NOMO-1 treated with dmso at 0.1 percent for 144 hours (cell line): ENCODE measurements at regions not wholly inside any gene's neighbourhood (a gene's known extent, or its start where the extent isn't known, plus 50 kb on each side); places are given as distances from the start of the nearest gene placed in this dataset.

ENCODE experiments used
- DNase-seq: peaks from one replicate; lab custom pipeline; 2025; ENCODE audit not compliant: unreplicated experiment; lab: John Stamatoyannopoulos, UW

DNA sequence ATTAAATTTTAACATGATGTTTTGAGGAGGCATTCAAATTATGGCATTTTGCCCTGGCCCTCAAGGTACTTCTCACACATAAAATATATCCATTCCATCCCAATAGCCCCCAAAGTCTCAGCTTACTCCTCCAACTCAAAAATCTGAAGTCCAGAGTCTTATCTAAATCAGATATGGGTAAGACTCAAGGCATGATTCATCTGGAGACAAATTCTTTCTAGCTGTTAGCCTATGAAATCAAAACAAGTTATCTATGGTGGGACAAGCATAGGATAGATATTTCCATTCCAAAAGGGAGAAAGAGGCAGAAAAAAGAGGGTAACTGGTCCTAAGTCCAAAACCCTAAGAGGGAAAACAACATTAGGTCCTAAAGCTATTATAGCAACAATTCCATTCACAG lies 408.4 kb downstream of the ZNF608 start:
- no peak for DNase-seq

DNA sequence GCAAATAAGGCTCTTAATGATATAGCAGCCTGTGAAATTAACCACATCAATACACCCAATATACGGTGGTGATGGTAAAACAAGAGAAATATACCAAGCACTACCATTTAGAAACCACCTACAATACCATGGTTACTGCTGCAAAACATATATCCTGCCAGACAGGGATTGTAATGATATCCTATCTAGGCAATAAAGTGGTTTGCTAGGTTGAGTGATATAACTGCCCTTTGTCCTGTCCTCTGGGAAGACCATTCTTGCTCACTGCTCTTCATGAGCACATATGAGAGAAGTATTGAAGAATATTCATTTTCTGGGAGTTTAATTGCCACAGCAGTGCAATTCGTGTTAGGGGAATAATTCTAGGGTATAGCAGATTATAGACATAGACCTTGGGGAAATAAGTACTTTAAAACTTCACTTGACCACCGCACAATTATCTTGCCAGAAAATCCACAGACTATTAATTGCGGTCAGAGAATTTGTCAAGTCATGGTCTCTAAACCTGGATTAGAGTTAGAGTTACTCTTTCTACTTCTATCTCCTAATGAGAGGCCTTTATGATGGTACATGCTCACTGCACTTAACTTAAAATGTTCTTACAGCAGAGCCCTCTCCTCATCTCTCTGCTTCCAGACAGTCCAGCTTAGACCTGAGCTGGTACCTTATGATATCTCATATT lies 413.0 kb downstream of the ZNF608 start:
- no peak for DNase-seq

DNA sequence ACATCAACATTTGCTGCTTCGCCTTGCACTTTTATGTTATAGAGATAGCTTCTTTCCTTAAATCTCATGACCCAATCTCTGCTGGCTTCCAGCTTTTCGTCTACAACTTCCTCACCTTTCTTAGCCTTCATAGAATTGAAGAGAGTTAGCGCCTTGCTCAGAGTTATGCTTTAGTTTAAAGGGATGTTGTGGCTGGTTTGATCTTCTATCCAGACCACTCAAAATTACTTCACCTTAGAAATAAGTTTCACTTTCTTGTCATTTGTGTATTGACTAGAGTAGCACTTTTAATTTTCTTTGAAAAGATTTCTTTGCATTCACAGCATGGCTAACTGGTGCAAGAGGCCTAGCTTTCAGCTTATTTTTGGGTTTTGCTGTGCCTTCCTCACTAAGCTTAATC lies 414.2 kb downstream of the ZNF608 start:
- DNase-seq, result no peak

DNA sequence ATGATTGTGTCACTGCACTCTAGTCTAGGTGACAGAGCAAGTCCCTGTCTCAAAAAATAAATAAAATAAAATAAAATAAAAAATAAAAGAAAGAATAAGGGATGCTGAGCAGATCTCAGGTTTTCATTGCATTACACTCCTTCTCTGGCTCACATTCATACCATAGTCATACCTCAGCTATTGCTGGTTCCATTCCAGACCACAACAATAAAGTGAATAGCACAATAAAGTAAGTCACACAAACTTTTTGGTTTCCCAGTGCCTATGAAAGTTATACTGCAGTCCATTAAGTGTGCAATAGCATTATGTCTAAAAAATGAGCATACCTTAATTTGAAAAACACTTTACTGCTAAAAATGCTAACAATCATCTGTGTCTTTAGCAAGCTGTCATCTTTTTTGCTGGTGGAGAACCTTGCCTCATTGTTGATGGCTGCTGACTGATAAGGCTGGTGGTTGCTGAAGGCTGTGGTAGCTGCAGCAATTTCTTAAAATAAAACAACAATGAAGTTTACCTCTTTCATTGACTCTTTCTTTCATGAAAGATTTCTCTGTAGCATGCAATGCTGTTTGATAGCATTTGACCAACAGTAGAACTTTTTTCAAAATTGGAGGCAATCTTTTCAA lies 415.7 kb downstream of the ZNF608 start:
- no peak for DNase-seq

DNA sequence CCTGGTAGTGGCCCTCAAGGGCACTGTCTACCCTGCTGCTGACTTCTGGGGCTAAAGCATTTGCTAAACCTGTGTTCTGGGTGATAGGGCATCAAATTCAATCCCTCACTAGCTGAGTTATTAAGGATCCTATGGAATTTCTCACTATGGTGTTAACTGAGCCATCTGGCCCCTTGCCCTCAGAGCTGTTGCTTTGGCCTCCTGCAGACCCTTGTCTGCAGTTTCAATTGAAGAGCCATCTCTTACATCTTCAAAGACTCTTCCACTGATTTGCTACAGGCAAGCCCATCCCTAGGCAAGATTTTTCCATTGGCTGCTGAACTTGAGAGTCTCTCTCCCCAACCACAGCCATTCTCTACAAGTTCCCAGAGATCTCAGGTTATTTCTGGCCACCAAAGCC lies 418.2 kb downstream of the ZNF608 start:
- no peak for DNase-seq

DNA sequence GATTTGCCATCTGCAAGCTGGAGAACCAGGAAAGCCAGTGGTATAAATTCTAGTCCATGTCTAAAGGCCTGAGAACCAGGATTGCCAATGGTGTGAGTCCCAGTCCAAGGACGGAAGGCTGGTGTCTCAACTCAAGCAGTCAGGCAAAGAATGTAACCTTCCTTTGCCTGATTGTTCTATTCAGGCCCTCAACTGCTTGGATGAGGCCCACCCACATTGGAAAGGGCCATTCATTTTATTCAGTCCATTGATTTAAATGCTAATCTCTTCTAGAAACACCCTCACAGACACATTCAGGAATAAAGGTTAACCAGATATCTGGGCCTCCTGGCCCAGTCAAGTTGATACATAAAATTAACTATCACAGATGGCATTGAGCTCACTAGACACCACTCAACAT lies 427.8 kb downstream of the ZNF608 start:
- DNase-seq, result no peak

DNA sequence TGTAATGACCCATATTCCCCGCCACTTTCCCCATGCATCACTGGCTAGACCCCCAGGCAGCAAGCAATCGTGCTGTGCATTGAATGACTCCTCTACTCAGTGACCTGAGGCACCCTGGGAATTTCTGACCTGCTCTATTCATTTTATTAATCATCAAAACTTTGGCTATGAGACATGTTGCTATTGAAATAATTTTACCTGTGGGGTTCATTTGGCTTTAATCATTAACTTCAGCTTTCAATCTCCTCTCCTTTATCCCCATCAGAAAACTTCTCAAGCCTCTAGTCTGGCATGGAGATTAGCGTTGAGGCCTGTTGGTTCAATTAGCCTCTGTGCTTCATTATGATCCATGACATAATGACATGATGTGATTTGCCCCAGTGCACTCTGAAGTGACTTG lies 429.0 kb downstream of the ZNF608 start:
- no peak for DNase-seq

DNA sequence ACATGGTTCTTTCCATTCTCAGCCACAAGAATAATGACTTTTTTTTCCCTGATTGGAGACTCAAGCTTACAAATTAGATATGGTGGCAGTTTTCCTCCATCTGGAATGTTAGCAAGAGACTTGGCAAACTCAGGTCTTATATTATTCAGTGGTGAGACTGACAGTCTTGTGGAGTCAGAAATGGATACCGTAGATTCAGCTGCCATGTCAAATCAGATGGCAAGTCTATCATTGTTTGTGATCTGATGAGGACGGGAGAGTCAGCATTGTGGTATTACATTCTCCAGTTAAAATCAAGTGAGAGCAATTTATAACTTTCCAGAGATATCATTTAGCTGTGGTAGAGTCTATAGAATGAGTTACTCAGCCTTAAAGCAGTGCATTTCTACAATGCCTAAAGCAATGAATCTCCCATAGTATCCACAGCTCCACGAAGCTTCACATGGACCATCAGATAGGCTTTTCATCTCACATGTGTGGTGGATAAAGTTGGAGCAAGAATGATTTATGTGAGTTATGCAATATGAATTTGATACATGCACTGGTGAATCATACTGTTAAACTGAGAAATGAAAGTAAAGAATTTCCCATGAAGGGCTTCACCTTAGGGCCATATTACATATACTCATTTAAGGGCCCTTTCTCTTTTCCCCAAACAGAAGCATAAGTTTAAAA lies 430.6 kb downstream of the ZNF608 start:
- DNase-seq, result no peak

DNA sequence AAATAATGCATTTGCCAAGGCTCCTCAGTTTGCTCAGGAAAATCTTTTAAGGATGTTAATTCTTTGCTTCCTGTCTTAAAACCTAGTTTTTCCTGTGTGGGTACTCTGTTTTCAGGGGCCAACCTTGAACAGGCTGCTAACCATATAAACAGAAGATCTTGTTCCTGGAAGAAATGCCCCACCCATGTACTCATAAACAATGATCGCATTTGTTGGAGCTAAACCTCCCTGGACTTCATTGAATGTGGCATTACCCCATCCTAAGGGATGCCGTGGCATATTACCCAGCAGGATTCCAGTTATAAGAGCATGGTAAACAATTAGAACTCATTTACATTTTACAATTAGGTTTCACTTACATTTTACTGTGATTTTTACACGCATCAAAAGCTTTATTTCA lies 436.0 kb downstream of the ZNF608 start:
- DNase-seq, result no peak

DNA sequence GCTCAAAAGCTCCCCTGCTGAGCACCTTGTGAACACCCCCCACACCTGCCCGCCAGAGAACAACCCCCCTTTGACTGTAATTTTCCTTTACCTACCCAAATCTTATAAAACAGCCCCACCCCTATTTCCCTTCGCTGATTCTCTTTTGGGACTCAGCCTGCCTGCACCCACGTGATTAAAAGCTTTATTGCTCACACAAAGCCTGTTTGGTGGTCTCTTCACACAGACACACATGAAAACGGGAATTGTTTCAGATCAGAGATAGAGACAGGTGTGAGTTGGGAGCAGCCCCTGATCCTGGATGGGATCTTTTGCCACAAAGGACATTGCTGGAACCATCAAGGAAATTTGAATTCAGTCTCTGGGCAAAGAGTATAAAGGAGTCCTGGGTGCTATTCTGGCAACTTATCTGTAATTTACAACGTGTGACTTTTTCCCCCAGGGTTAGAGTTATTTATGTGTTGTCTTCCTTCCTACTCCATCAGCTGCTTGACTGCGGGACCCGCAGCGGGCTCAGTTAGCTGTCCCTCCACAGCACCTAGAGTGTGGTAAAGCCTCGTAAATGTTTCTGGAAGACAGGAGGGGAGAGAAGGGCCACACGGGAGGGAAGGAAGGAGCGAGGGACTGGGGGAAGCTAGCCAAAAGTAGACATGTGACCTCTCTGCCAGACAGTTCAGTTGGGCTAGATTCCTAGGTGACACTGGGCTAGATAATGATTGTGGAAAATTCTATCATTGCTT lies 437.0 kb downstream of the ZNF608 start:
- DNase-seq, result no peak

DNA sequence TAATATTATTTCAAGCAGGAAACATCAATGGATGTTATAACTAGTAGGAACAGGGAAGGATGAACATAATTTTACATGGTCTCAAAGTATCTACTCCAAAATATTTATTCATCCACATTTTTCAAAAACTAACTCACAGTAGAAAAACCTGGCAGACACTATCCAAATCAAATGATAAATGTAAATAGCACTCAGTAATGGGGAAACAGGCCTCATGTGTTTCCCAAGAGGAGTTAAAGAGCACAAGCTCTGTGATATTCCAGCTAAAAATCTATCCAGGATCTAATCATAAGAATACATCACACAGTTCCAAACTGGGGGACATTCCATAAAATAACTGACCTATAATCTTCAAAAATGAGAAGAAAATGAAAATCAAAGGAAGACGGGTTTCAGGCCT lies 443.1 kb downstream of the ZNF608 start:
- DNase-seq, result no peak

DNA sequence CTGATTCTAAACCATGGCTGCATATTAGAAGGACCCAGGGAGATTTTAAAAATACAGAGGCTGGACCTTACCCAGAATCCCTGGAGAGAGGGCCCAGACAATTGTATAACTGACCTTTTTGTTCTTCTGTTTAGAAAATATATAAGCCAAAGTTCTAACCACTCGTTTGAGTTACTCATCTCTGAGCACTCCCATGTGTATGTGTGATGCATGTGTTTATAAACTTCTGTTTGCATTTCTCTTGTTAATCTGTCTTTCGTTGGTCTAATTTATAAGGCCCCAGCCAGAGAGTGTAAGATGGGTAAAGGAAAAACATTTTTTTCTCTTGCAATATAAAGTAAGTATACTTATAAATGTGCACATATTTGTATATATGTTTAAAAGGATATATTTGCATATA lies 443.9 kb downstream of the ZNF608 start:
- no peak for DNase-seq

DNA sequence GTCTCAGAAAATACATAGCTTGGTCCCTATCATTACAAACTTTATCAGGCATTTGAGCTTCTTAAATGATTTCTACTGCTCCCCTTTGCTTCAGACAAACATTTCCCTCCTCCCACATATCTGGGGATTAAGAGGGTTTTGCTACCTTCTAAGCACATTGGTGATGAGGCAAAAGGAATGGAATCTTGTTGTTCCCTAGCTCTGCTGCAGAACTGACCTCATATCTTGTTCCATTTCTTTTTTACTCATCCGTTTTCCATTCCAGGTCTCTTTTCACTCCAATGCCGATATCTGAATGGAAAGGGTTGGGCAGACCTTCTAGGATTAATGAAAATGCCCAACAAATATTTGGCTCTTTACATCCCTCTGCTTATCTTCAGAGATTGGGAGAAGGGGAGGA lies 444.6 kb downstream of the ZNF608 start:
- DNase-seq, result no peak

DNA sequence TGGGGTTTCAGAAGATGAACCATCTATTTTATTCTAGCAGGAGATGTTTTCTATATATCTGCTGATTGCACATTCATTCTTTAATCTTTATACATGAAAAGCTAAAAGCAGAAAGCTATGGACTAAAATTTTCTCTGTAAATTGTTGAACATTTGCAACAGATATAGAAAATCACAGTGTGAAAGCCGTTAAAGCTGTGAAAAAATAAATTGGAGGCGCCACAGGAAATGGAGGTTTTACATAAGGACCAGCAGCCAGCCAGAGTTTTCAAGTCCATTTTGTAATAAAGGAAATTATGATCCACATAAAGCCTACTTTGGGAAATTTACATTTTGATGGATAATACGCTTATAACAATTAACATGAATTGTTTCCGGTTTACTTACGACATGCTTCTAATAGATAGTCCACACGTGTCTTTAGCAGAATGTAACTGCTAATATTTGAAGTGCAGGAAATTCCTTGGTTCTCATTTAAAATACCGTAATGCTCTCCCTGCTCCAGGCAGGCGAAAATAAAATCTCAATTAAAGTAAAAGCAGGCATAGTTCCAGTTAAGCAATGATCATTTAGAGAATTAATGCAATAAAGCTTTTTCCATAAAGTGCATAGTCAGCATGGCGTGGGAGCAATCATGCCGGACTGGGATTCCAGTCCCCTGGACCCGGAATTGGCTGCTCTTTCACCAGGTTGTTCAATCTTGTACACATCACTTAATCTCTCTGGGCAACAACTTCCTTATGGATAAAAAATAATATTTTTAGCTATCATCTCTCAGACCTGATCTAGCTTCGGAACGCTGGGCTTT lies 445.4 kb downstream of the ZNF608 start:
- DNase-seq, result no peak

DNA sequence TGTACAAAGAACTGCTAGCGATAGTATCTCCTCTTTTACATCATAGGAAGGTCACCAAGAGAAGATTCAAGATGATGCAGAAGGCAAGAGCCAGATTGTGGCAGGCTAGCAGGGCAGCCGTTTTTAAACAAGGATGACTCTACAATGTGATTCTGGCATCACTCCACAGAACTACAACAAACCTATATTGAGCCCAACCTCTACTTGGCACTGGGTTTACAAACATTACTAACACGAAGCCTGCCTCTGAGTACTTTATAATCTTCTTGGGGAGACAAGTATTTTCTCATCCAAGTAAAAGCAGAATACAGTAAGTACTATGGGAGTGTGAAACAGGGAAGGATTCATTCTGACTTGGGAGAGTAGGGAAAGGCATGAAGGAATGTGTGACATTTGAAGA lies 448.6 kb downstream of the ZNF608 start:
- no peak for DNase-seq

DNA sequence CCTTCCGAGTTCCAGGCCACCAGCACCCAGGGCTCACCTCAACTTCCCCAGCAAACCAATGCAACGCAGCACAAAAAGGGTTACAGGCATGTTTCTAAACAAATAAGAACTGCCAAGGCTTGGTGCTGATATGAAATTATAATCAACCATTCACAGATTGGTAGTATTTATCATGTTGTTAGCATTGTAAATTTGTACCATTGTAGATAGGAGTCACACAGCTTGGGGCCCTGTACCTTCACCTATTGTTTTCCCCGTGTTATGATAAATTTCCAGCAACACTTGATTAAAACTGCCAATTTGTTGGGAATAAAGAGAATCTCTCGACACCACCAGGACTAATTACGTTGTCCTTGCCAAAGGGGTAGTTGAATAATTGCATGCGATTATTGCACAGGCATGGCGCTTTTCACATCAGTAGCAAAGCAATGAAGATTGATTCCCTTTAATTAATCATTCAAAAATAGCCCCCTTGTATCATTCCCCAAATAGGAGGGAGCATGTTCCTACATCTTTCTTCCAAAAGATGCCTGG lies 454.1 kb downstream of the ZNF608 start:
- no peak for DNase-seq

DNA sequence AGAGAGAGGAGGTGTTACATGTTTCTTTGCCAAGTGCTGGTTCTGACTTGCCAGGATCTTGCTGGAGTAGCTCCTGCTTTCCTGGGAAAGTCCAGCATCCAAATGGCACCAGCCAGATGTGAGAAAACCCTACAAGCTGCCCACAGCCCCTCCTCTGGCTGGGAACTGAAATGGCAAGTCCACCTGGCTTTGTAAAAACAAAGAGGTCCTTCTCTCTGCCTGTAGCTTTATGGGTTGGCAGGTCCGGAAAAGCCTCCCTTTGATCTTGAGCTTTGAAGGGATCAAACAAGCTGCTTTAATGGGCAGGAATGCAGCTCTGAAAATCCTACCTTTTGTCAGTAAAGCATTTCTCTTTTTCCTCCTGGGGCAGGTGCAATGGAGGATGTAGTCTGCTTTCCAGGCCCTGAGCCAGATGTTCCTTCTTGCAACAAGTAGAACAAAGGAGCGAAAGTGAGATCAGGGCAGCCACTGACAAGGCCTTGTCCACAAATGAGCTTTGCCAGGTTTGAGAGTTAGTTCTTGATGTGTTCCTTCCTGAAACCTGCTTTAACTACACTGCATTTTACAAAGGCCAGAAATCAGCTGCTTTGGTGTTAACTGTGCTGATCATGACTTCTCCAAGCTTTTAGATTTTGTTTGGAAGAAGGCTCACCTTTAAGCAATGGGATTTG lies 456.7 kb downstream of the ZNF608 start:
- no peak for DNase-seq

DNA sequence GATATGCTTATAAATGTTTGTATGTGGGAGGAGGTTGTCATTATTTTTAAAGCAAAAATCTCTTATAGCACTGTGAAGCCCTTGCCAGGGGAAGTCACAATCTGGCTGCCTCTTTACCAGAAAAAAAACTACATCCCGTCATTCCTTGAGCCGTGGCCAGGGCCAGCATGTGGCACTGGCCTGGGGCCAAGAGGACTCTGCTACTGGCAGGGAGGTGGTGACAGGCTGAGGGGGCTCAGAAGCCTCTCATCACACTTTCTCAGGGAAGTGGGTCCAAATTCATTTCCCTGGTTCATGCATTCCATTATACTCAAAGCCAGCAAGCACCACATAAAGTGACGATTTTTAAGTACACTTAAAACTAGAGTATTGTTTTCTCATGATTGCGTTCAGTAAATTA lies 457.3 kb downstream of the ZNF608 start:
- no peak for DNase-seq

DNA sequence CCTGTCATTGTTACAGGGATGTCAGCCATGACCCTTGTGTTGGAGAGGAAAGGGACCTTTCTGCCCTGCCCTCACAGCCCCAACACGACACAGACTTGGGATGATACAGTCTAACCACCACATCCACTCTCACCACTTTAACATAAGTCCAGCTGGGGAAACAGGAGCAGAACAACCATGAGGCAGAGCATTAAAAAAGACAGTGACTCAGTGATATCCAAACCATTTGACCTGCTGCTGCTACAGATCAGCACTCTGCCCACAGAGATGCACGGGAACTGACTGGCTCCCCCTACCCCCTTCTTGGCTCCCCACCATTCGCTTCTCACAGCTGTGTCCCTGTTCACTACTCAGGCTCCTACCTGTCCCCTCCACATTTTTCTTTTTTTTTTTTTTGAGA lies 458.6 kb downstream of the ZNF608 start:
- DNase-seq, result no peak

DNA sequence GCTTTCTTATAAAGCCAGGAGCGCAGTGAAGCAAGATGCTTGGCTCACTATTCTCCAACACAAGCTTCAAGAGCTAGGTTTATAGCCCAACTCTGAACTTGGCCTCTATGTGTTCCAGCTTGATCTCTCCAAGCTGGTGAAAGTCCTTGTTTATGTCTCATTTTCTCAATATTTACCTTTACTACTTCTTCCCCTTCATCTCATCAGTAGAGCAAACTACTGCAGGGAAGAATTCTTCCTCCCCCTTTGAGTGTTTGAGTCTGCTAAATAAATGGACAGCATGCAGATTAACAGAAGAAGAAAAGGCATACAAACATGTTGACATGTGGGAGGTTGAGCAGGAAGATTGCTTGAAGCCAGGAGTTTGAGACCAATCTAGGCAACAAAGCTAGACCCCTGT lies 460.7 kb downstream of the ZNF608 start:
- DNase-seq, result no peak
